Hematopoietic multipotent progenitor cell treated with erythropoietin and hydrocortisone succinate and interleukin-3 and kit ligand, for 6 days (in vitro differentiated cells): ENCODE measurements at regions not wholly inside any gene's neighbourhood (a gene's known extent, or its start where the extent isn't known, plus 50 kb on each side); places are given as distances from the start of the nearest gene placed in this dataset.

Experiments used
- DNase-seq: peaks from one replicate; pipeline ENCODE4 v3.0.0-alpha.2; 2015

GRCh38 chr2:158006961-158007719 lies 94.5 kb upstream of the UPP2 start:
- peak; percentile 60 for DNase-seq

- DNase-seq = no peak
These were observed 97.4 kb upstream of the UPP2 start for GRCh38 chr2:158004126-158004764.

GRCh38 chr2:158002079-158002478 lies 99.6 kb upstream of the UPP2 start:
- DNase-seq = no peak

DNA sequence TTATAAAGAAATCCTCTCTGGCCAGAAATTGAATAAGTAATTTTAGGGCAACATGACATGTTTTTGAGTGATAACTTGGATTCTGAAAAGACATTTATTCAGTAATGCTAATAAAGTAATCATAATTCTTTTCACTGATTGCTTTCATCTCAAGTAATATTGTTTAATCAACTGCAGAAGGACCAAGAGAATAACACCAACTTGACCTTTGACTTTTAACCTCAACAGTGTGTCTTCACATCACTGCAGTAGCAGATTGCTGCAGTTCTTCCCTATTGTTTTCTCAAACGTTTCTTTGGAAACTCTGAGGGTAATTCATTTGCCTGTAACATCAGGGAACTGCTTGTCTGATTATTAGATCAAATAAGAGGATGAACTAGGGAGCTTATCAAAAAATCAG lies 104.9 kb upstream of the UPP2 start:
- DNase-seq = no peak

GRCh38 chr2:157995117-157995516 lies 106.6 kb upstream of the UPP2 start:
- DNase-seq = no peak

DNA sequence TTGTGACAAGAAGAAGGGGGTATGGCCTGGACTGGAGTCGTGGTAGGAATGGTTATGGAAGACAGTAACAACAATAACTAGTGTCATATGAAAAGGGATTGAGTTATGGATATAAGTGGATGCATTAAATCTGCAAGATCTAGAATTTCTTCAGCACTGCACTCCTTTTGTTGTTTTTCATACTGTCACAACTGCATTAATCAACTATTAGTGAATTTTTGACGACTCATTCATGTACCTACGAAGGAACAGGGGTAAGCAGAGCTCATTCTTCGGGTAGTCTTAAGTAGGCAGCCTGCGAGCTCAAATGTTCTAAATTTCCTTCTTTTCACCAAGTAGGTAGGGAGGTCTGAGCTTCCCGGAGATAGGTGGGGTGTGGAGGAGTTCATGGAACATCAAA lies 109.7 kb upstream of the UPP2 start:
- no peak for DNase-seq

GRCh38 chr2:157990173-157990572 lies 111.5 kb upstream of the UPP2 start:
- DNase-seq = no peak

- no peak for DNase-seq
These were observed 112.4 kb upstream of the UPP2 start for GRCh38 chr2:157989227-157989626.

DNA sequence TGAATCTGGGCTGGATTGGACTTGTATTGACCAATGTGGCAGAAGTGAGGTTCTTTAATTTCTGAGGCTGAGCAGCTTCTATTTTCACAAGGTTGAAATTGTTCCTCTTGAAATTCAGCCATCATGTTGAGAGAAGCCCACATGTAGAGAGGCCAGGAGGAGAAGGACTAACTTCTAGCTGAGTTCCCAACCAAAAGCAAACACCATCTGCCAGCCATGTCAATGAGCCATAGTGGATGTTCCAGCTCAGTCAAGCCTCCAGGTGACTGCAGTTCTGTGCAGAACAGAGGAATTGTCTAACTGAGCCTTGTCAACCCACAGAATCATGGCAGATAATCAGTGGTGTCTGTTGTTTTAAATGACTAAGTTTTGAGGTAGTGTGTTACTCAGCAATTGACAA lies 110.6 kb upstream of the ACVR1 start:
- DNase-seq = no peak

DNA sequence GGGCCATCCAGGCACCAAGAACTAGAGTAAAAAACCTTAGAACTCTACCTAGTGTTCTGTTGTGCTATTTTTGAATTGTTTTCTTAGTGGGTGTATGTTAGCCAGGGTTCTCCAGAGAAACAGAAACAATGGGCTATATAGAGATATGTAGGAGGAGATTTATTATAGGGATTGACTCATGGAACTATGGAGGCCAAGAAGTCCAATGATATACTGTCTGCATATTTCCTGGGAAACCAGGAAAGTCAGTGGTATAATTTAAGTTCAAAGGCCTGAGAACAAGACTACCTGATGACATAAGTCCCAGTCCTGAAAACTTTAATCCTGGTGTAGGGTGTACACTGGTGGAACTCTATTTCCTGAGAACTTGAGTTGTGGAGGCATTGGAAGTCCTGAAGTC lies 108.7 kb upstream of the ACVR1 start:
- no peak for DNase-seq

DNA sequence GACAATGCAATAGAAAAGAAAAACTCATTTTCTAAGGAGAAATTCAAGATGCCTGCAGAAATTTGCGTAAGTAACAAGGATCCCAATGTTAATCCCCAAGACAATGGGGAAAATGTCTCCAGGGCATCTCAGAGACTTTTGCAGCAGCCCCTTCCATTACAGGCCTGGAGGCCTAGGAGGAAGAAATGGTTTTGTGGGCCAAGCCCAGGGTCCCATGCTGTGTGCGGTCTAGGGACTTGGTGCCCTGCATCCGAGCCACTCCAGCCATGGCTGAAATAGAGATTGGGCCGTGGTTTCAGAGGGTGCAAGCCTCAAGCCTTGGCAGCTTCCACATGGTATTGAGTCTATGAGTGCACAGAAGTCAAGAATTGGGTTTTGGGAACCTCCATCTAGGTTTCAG lies 103.9 kb upstream of the ACVR1 start:
- no peak for DNase-seq

DNA sequence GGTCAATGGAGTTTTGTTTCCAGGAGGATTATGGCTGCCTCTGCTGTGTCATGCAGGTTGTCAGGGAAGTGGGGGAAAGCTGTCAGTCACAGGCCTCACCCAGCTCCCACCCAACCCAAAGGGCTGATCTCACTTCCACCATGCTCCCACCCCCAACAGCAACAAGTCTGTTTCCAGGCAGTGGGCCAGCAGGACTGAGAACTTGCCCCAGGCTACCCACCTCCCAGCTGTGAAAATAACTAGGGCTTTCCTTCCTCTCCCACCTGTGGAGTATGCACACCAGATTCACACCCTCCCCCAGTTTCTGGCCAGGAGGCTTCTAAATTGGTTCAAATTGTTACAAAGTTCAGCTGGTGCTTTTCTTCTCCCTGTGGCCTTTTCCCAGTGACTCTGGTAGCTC lies 95.6 kb upstream of the ACVR1 start:
- no peak for DNase-seq

DNA sequence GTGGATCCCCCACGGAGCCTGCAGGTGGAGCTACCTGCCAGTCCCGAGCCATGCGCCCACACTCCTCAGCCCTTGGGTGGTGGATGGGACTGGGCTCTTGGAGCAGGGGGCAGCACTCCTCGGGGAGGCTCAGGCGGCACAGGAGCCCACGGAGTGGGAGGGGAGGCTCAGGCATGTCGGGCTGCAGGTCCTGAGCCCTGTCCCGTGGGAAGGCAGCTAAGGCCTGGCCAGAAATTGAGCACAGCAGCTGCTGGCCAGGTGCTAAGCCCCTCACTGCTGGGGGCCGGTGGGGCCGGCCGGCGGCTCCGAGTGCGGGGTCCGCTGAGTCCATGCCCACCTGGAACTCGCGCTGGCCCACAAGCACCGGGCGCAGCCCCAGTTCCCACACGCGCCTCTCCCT lies 91.7 kb upstream of the ACVR1 start:
- DNase-seq = no peak

GRCh38 chr2:157959249-157959648 lies 83.1 kb upstream of the ACVR1 start:
- no peak for DNase-seq

- no peak for DNase-seq
These were observed 81.5 kb upstream of the ACVR1 start for GRCh38 chr2:157957596-157957995.

DNA sequence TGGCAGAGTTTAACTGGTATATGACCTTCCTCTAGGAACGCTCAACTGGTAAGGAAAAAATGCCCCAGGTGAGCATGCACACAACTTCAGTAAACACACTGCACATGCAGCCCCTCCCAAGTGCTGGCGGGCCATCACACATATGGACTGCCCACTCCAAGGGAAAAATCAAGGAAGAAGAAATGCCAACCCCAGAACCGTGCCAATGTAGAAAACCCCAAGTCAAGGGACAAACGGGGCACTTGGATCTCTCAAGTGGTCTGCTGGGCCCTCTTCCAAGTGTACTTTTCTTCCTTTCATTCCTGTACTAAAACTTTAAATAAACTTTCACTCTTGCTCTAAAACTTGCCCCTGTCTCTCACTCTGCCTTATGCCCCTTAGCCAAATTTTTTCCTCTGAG lies 76.4 kb upstream of the ACVR1 start:
- no peak for DNase-seq

DNA sequence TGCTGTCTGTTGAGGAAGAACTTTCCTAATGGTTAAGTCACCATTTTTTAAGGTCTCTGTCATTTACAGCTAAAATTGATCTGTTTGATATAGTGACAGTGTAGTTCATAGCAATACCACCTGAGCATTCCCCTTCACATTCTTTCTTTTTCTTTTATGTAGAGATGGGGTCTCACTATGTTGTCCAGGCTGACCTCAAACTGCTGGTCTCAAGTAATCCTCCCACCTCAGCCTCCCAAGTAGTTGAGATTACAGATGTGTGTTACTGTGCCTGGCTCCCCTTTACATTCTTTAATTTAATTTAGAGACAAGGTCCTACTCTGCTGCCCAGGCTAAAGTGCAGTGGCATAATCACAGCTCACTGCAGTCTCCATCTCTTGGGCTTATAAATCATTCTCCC lies 72.7 kb upstream of the ACVR1 start:
- no peak for DNase-seq

DNA sequence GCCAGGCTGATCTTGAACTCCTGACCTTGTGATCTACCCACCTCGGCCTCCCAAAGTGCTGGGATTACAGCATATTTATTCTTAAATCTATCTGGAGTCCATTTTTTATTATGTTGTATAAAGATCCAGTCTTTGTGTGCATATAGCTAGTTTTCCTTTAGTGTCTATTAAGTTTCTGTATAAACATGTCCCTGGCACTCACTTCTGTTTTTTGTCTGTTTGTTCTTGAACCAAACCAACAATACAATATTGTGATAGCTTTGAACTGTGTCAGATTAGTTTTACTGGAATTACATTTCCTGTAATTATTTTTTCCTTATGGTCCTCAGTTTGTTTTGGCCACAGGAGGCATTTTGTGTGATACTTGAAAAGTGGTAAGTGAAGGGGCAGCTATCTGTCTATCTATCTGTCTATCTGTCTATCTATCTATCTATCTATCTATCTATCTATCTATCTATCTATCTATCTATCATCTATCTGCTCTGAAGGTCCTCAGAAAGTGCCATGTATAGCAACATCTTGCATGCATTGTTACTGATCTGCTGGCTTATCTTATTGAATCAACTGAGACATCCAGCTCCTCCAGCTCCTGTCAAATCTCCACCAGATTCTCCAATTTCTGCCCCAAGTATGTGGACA lies 70.9 kb upstream of the ACVR1 start:
- DNase-seq = no peak

GRCh38 chr2:157940024-157940423 lies 63.9 kb upstream of the ACVR1 start:
- DNase-seq = no peak

GRCh38 chr2:157938556-157938955 lies 62.4 kb upstream of the ACVR1 start:
- no peak for DNase-seq

- DNase-seq = no peak
These were observed 60.3 kb upstream of the ACVR1 start for GRCh38 chr2:157936406-157936805.

DNA sequence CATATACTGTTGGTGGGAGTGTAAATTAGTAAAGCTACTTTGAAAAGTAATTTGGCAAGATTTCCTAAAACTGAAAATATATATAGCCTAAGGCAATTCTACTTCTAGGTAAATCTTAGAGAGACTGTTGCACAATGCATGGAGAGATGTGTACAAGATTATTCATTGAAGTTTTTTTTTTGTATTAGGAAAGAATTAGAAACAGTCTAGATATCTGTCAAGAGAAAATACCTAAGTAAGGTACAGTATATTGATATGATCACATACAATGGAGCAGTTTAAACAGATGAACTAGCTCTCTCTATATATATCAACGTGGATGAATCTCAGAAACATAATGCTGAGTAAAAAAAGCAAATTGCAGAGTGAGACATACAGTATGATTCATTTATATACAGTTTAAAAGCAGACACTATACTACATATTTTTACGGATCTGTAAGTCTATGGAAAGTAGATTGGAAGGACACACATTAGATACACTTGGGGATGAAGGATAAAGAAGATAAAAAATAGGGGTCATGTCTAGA lies 59.3 kb upstream of the ACVR1 start:
- peak; percentile 32 for DNase-seq

DNA sequence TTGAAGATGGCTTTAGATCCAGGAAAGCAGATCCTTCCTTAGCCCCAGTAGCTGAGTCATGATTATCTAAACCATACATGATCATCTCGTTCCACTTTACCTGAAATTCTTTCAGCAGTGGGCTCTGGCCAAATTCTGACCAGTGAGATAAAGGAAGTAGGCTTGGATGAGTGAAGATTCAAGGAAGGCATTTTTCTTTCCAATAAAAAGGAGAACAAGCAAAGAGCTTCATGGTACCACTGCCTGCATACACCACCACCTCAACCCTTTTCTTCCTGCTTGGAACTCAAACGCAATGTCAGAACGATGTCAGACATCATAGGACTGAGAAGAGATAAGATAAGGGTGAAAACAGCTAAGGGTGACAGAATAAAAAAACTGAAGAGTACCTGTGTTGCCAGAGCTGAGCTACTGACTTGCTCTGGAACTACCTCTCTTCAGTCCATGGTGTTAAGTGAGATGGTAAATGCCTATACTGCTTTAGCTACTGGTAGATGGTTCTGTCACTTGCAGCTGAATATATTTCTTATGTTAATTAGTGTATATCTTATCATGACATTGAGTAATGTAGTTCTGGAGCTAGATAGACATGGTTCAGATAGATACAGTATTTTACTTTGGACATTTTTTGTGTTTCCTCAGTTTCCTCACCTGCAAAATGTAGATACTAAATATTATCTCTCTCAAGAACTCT lies 58.7 kb upstream of the ACVR1 start:
- no peak for DNase-seq
